ENCODE measurements at regions not wholly inside any gene's neighbourhood (a gene's known extent, or its start where the extent isn't known, plus 50 kb on each side); places are given as distances from the start of the nearest gene placed in this dataset.

DNA sequence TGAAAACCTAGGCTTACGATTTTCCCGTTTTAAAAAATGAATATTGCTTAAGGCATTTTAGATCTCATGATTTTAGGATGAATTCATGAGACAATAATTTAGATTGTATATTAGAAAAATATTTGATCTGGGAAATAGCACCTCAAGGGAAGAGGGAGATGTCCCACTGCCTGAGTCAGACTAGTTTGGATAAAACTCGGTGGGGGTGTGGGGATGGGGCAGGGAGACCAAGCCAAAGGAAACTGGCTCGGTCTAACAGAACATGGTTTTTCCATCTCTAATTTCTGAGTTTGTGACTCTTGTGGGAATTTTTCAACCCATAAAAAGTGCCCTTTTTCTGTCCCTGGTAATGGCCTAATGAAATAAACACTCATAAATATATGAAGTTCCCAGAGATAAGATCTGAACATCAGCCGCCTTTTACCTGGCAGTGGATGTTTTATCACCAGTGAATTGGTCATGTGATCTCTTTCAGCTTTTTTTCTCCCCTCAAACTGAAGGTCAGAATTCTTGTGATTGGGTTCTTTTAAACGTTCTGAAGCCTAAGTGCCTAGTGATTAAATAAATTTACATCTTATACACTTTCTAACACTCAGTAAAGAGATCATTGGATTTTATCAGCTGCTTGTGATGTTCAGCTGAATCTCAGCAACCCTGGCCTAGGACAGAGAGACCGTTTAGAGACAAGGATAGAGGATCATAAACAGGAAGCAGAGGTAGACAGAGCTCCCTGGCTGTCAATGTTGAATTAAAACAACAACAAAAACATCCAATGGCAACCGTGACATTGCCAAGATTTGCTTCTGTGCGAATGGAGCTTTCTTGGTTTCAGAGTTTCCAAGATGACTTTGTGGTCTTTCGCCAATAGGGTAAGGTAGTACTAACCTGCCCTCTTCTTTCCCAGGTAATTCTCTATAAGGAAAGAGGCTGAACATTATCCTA lies 1038.2 kb downstream of the MCTP2 start:
- H3K4me2 ChIP-seq (ENCODE audit: low read length), result no peak overlapping the region
- H3K4me1 ChIP-seq (ENCODE audit: control insufficient read depth, insufficient read depth, low read length), result no peaks in the 10 kb centered on the region
- H3K9me3 ChIP-seq (replicated peaks; ENCODE audit: low read length), result no peaks in the 10 kb centered on the region
- H3K4me3 ChIP-seq (ENCODE audit: low read length), result no peak overlapping the region
- no peak overlapping the region for H3K9ac ChIP-seq (ENCODE audit: low read depth, low read length)
- H3K27me3 ChIP-seq (ENCODE audit: control insufficient read depth, insufficient read depth, low read length), result no peaks in the 10 kb centered on the region
- no peaks in the 10 kb centered on the region for H3K36me3 ChIP-seq (ENCODE audit: insufficient read depth, low read length)

DNA sequence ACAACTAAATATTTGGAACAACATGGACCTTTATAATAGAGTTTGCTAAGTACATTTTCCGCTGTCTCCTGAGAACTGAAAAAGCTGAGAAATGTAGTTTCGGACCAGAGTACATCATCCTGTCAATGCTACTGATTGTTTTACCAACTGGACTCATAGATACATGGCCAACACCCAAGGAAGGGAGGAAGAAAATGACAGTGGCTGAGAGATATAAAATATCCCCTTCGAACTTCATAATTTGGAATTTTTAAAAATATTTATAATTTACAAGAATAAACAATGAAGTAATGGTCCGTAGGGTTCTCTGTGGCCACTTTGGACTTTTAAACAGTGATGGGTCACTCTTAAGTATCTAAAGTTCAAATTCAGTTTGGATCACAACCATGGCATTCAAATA lies 1042.7 kb downstream of the MCTP2 start:
- no peak overlapping the region for H3K4me2 ChIP-seq (ENCODE audit: low read length)
- no peak overlapping the region for H3K9ac ChIP-seq (ENCODE audit: low read depth, low read length)
- H3K9me3 ChIP-seq (replicated peaks; ENCODE audit: low read length), result no peaks in the 10 kb centered on the region
- peaks cover 6% of the 10 kb centered on the region for H3K4me1 ChIP-seq (ENCODE audit: control insufficient read depth, insufficient read depth, low read length)
- H3K36me3 ChIP-seq (ENCODE audit: insufficient read depth, low read length), result no peaks in the 10 kb centered on the region
- H3K4me3 ChIP-seq (ENCODE audit: low read length), result no peak overlapping the region
- H3K27me3 ChIP-seq (ENCODE audit: control insufficient read depth, insufficient read depth, low read length), result no peaks in the 10 kb centered on the region

DNA sequence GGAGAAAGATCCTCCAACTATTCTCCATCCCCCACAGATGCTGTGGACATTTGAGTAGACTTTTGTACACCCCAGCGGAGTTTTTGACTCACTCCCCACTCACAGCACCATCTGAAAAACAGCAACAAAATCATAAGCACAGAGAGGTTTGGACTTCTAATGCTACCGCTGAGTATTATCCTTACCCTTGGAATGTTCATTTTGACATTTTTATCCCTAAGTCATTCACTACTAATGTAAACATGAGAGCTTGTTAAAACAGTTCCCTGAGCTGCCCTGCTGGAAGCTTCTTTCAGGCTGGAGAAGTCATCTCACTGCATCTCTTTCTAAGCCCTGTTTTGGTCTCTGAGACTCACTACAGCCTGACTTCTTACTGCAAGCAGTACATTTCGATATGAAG lies 1045.9 kb downstream of the MCTP2 start:
- H3K9ac ChIP-seq (ENCODE audit: low read depth, low read length), result no peak overlapping the region
- no peak overlapping the region for H3K4me3 ChIP-seq (ENCODE audit: low read length)

GRCh38 chr15:95278532-95279245 lies 1047.3 kb downstream of the MCTP2 start:
- Histone ChIP-seq H3K4me3 (ENCODE audit: low read length) (no peak overlapping the region), H3K27me3 (ENCODE audit: control insufficient read depth, insufficient read depth, low read length) (no peaks in the 10 kb centered on the region), H3K4me1 (ENCODE audit: control insufficient read depth, insufficient read depth, low read length) (peaks cover 6% of the 10 kb centered on the region), H3K9ac (ENCODE audit: low read depth, low read length) (no peak overlapping the region), H3K9me3 (replicated peaks; ENCODE audit: low read length) (no peaks in the 10 kb centered on the region), H3K4me2 (ENCODE audit: low read length) (no peak overlapping the region), H3K36me3 (ENCODE audit: insufficient read depth, low read length) (no peaks in the 10 kb centered on the region)

More for the DNA sequence above, 1045.9 kb downstream of the MCTP2 start:
- H3K4me1 ChIP-seq (ENCODE audit: control insufficient read depth, insufficient read depth, low read length), result peaks cover 6% of the 10 kb centered on the region
- no peak overlapping the region for H3K4me2 ChIP-seq (ENCODE audit: low read length)
- no peaks in the 10 kb centered on the region for H3K27me3 ChIP-seq (ENCODE audit: control insufficient read depth, insufficient read depth, low read length)
- no peaks in the 10 kb centered on the region for H3K9me3 ChIP-seq (replicated peaks; ENCODE audit: low read length)
- no peaks in the 10 kb centered on the region for H3K36me3 ChIP-seq (ENCODE audit: insufficient read depth, low read length)

DNA sequence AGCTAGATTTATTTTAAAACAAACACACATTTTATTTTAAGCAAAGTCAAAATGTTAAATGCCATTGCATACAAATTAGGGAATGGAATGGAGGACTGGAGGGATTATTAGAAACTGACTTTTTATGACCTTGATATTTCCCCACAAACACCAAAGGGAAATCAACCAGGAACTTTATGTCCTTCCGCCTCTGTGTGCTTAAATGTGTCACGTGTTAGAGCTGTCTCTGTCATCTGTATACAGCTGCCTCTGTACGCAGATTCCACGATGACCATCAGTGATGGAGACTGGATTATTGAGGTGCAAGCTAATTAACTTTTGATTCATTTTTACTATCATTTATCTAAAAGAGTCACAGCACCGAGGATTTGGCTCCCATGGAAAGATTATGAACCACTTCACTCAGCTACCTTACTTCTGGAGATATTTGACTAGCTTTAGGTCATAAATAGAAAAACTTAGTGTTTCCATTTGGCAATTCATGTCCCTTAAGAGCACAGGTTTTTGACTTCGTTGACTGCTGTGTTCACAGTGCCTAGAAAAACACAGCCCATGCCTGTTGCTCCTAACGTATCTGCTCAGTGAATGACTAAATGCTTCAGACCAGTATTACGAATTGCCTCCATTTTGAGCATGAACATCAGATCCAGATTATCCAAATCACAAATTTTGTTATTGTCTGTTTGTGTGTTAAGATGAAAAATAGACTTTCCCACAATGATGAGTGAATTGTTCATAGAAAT lies 1048.1 kb downstream of the MCTP2 start:
- Histone ChIP-seq H3K4me1 (ENCODE audit: control insufficient read depth, insufficient read depth, low read length) (peaks cover 6% of the 10 kb centered on the region), H3K36me3 (ENCODE audit: insufficient read depth, low read length) (no peaks in the 10 kb centered on the region), H3K9me3 (replicated peaks; ENCODE audit: low read length) (no peaks in the 10 kb centered on the region), H3K27me3 (ENCODE audit: control insufficient read depth, insufficient read depth, low read length) (no peaks in the 10 kb centered on the region), H3K9ac (ENCODE audit: low read depth, low read length) (no peak overlapping the region), H3K4me3 (ENCODE audit: low read length) (no peak overlapping the region), H3K4me2 (ENCODE audit: low read length) (no peak overlapping the region)

DNA sequence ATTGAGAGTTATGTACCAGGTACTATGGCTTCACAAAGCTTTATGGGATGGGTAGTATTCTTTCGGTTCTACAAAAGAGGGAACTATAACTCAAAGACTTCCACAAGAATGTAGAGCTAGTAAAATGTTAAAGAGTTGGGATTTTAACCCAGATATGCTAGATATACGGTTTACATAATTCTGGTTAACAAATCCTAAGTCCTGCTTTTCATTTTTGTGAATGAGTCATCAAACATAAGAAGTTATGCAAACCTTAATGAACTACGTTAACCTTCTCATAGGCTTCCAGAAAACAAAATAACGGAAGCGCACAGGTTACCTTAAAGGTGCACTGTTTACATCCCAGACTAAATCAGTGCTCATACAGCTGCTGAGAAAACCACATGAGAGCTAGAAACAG lies 1049.3 kb downstream of the MCTP2 start:
- Histone ChIP-seq H3K4me3 (ENCODE audit: low read length) (no peak overlapping the region), H3K4me1 (ENCODE audit: control insufficient read depth, insufficient read depth, low read length) (peaks cover 6% of the 10 kb centered on the region), H3K4me2 (ENCODE audit: low read length) (no peak overlapping the region), H3K9ac (ENCODE audit: low read depth, low read length) (no peak overlapping the region), H3K27me3 (ENCODE audit: control insufficient read depth, insufficient read depth, low read length) (no peaks in the 10 kb centered on the region), H3K9me3 (replicated peaks; ENCODE audit: low read length) (no peaks in the 10 kb centered on the region), H3K36me3 (ENCODE audit: insufficient read depth, low read length) (no peaks in the 10 kb centered on the region)

DNA sequence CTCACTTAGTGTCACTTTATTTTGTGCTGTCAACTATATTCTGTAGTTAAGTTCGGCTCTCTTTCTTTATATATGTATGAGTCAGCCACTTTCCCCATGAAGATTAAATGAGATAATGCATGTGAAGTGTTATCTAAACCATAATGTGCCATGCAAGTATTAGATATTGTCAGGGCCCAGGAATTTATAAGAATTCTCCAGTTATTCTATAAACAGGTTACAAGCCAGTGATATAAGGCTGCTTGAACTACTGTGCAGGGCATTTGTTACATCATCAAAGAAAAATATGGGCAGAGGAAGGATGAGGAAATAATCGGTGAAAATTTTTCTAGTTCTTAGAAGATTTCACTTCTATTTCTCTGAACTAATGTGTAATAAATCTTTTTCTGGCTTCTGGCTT lies 1049.0 kb upstream of the NR2F2 start:
- Histone ChIP-seq H3K36me3 (ENCODE audit: insufficient read depth, low read length) (no peaks in the 10 kb centered on the region), H3K27me3 (ENCODE audit: control insufficient read depth, insufficient read depth, low read length) (no peaks in the 10 kb centered on the region), H3K9me3 (replicated peaks; ENCODE audit: low read length) (no peaks in the 10 kb centered on the region), H3K9ac (ENCODE audit: low read depth, low read length) (no peak overlapping the region), H3K4me2 (ENCODE audit: low read length) (no peak overlapping the region), H3K4me3 (ENCODE audit: low read length) (no peak overlapping the region), H3K4me1 (ENCODE audit: control insufficient read depth, insufficient read depth, low read length) (peaks cover 6% of the 10 kb centered on the region)

DNA sequence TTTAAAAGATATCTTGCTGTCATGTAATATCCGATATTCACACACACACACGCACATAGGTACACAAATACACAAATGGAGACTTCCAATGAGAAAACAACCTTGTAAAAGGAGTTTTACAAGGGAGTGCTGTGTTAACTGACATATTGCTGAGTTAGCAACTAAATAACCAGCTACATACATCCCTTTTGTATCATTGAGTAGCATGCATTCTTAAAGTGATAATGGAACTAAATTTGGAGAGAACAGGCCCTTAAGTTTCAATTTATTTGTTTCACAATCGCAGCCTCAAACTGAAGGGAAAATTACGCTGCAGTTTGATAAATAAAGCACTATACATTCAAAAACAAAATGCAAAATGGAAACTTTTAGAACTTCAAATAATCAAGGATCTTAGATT lies 1046.0 kb upstream of the NR2F2 start:
- H3K4me3 ChIP-seq (ENCODE audit: low read length), result no peak overlapping the region
- no peaks in the 10 kb centered on the region for H3K36me3 ChIP-seq (ENCODE audit: insufficient read depth, low read length)
- no peaks in the 10 kb centered on the region for H3K9me3 ChIP-seq (replicated peaks; ENCODE audit: low read length)
- H3K27me3 ChIP-seq (ENCODE audit: control insufficient read depth, insufficient read depth, low read length), result no peaks in the 10 kb centered on the region
- no peaks in the 10 kb centered on the region for H3K4me1 ChIP-seq (ENCODE audit: control insufficient read depth, insufficient read depth, low read length)
- no peak overlapping the region for H3K4me2 ChIP-seq (ENCODE audit: low read length)
- H3K9ac ChIP-seq (ENCODE audit: low read depth, low read length), result no peak overlapping the region

DNA sequence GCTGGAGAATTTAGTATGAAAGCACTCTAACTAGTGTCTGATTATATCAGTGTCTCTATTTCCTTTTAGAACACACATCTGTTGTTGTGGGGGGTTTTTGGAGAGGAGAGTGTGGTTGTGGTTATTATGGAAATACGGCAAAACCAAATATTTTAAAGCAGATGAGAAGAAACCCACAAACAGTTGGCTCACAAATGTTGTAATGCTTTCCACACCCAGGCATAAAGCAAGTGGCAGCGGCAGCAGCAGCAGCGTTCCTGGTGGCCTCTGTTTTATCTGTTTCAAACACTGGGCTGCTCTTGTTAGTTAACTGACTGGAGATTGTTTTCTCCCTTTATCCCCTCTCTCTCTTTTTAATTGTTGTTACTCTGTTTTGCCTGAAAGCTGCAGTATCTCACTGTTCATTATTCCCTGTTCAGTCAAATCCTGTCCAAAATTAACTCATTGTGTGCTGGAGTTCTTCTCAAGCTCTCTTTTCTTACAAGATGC lies 1045.5 kb upstream of the NR2F2 start:
- Histone ChIP-seq H3K9ac (ENCODE audit: low read depth, low read length) (no peak overlapping the region), H3K9me3 (replicated peaks; ENCODE audit: low read length) (no peaks in the 10 kb centered on the region), H3K4me3 (ENCODE audit: low read length) (no peak overlapping the region), H3K27me3 (ENCODE audit: control insufficient read depth, insufficient read depth, low read length) (no peaks in the 10 kb centered on the region), H3K36me3 (ENCODE audit: insufficient read depth, low read length) (no peaks in the 10 kb centered on the region), H3K4me1 (ENCODE audit: control insufficient read depth, insufficient read depth, low read length) (no peaks in the 10 kb centered on the region), H3K4me2 (ENCODE audit: low read length) (no peak overlapping the region)

- Histone ChIP-seq H3K4me3 (ENCODE audit: low read length) (no peak overlapping the region), H3K4me2 (ENCODE audit: low read length) (no peak overlapping the region), H3K27me3 (ENCODE audit: control insufficient read depth, insufficient read depth, low read length) (no peaks in the 10 kb centered on the region), H3K9ac (ENCODE audit: low read depth, low read length) (no peak overlapping the region), H3K36me3 (ENCODE audit: insufficient read depth, low read length) (no peaks in the 10 kb centered on the region), H3K4me1 (ENCODE audit: control insufficient read depth, insufficient read depth, low read length) (no peaks in the 10 kb centered on the region), H3K9me3 (replicated peaks; ENCODE audit: low read length) (no peaks in the 10 kb centered on the region)
These were observed 1044.1 kb upstream of the NR2F2 start for GRCh38 chr15:95286352-95286880.

DNA sequence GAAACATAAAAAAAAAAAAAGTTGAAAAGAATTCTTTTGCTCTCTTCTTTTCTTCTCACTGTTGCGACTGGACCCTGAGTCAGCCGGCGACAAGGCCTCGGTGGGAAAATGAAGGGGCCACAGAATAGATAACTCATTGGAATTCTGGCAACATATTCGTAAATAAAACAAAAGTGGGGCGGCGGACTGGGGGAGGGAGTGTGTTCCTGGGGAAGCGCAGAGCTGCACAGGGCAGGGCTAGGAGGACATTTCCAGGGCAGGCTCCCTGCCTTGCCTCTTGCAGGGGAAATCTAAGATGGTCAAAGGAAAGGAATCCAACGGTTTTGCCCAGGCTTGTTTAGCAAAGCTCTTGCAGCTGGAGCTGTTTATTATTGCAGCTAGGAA lies 1042.8 kb upstream of the NR2F2 start:
- H3K4me2 ChIP-seq (ENCODE audit: low read length), result no peak overlapping the region
- no peaks in the 10 kb centered on the region for H3K36me3 ChIP-seq (ENCODE audit: insufficient read depth, low read length)
- H3K9me3 ChIP-seq (replicated peaks; ENCODE audit: low read length), result no peaks in the 10 kb centered on the region
- no peaks in the 10 kb centered on the region for H3K4me1 ChIP-seq (ENCODE audit: control insufficient read depth, insufficient read depth, low read length)
- no peak overlapping the region for H3K4me3 ChIP-seq (ENCODE audit: low read length)
- no peak overlapping the region for H3K9ac ChIP-seq (ENCODE audit: low read depth, low read length)
- H3K27me3 ChIP-seq (ENCODE audit: control insufficient read depth, insufficient read depth, low read length), result no peaks in the 10 kb centered on the region
